ENCODE measurements at regions not wholly inside any gene's neighbourhood (a gene's known extent, or its start where the extent isn't known, plus 50 kb on each side); places are given as distances from the start of the nearest gene placed in this dataset.

GRCh38 chr20:60454491-60454890 lies 496.3 kb downstream of the CDH26 start:
- TF ChIP-seq CTCF (IDR thresholded peaks at IDR 0.05; ENCODE audit: partially characterized antibody, unreplicated experiment): no peak
- peaks cover 7% of the 10 kb centered on the region for H3K4me1 Mint-ChIP-seq (ENCODE audit: low read depth, unreplicated experiment)
- H3K27me3 Mint-ChIP-seq (ENCODE audit: unreplicated experiment): peaks cover 2% of the 10 kb centered on the region
- H3K36me3 Mint-ChIP-seq (ENCODE audit: unreplicated experiment): peaks cover 4% of the 10 kb centered on the region
- H3K9me3 Mint-ChIP-seq (ENCODE audit: unreplicated experiment): no peaks in the 10 kb centered on the region
- no peak overlapping the region for H3K27ac Mint-ChIP-seq (ENCODE audit: unreplicated experiment)
- no peak for DNase-seq
- no peak overlapping the region for H3K4me3 Mint-ChIP-seq (ENCODE audit: unreplicated experiment)

- no peaks in the 10 kb centered on the region for H3K9me3 Mint-ChIP-seq (ENCODE audit: unreplicated experiment)
- peaks cover 2% of the 10 kb centered on the region for H3K27me3 Mint-ChIP-seq (ENCODE audit: unreplicated experiment)
- H3K4me1 Mint-ChIP-seq (ENCODE audit: low read depth, unreplicated experiment): peaks cover 7% of the 10 kb centered on the region
- no peak overlapping the region for H3K27ac Mint-ChIP-seq (ENCODE audit: unreplicated experiment)
- no peak for TF ChIP-seq CTCF (IDR thresholded peaks at IDR 0.05; ENCODE audit: partially characterized antibody, unreplicated experiment)
- no peak for DNase-seq
- H3K36me3 Mint-ChIP-seq (ENCODE audit: unreplicated experiment): peaks cover 4% of the 10 kb centered on the region
- H3K4me3 Mint-ChIP-seq (ENCODE audit: unreplicated experiment): no peak overlapping the region
Observed at GRCh38 chr20:60455272-60455671, 497.0 kb downstream of the CDH26 start.

GRCh38 chr20:60459212-60459611 lies 501.0 kb downstream of the CDH26 start:
- Mint-ChIP-seq H3K4me1 (ENCODE audit: low read depth, unreplicated experiment) (peaks cover 7% of the 10 kb centered on the region), H3K27ac (ENCODE audit: unreplicated experiment) (no peak overlapping the region), H3K9me3 (ENCODE audit: unreplicated experiment) (no peaks in the 10 kb centered on the region), H3K27me3 (ENCODE audit: unreplicated experiment) (no peaks in the 10 kb centered on the region), H3K4me3 (ENCODE audit: unreplicated experiment) (no peak overlapping the region), H3K36me3 (ENCODE audit: unreplicated experiment) (no peaks in the 10 kb centered on the region)
- no peak for DNase-seq
- no peak for TF ChIP-seq CTCF (IDR thresholded peaks at IDR 0.05; ENCODE audit: partially characterized antibody, unreplicated experiment)

- no peaks in the 10 kb centered on the region for H3K4me1 Mint-ChIP-seq (ENCODE audit: low read depth, unreplicated experiment)
- H3K4me3 Mint-ChIP-seq (ENCODE audit: unreplicated experiment): no peak overlapping the region
- no peak for DNase-seq
- TF ChIP-seq CTCF (IDR thresholded peaks at IDR 0.05; ENCODE audit: partially characterized antibody, unreplicated experiment): no peak
- H3K9me3 Mint-ChIP-seq (ENCODE audit: unreplicated experiment): no peaks in the 10 kb centered on the region
- H3K36me3 Mint-ChIP-seq (ENCODE audit: unreplicated experiment): peaks cover 4% of the 10 kb centered on the region
- H3K27me3 Mint-ChIP-seq (ENCODE audit: unreplicated experiment): no peaks in the 10 kb centered on the region
- H3K27ac Mint-ChIP-seq (ENCODE audit: unreplicated experiment): no peak overlapping the region
Observed at GRCh38 chr20:60461993-60462392, 503.8 kb downstream of the CDH26 start.

GRCh38 chr20:60463798-60464197 lies 505.6 kb downstream of the CDH26 start:
- Mint-ChIP-seq H3K4me3 (ENCODE audit: unreplicated experiment) (no peak overlapping the region), H3K9me3 (ENCODE audit: unreplicated experiment) (no peaks in the 10 kb centered on the region), H3K4me1 (ENCODE audit: low read depth, unreplicated experiment) (no peaks in the 10 kb centered on the region), H3K27me3 (ENCODE audit: unreplicated experiment) (no peaks in the 10 kb centered on the region), H3K27ac (ENCODE audit: unreplicated experiment) (no peak overlapping the region), H3K36me3 (ENCODE audit: unreplicated experiment) (peaks cover 4% of the 10 kb centered on the region)
- DNase-seq: no peak
- TF ChIP-seq CTCF (IDR thresholded peaks at IDR 0.05; ENCODE audit: partially characterized antibody, unreplicated experiment): no peak
